ENCODE measurements at regions not wholly inside any gene's neighbourhood (a gene's known extent, or its start where the extent isn't known, plus 50 kb on each side); places are given as distances from the start of the nearest gene placed in this dataset.

DNA sequence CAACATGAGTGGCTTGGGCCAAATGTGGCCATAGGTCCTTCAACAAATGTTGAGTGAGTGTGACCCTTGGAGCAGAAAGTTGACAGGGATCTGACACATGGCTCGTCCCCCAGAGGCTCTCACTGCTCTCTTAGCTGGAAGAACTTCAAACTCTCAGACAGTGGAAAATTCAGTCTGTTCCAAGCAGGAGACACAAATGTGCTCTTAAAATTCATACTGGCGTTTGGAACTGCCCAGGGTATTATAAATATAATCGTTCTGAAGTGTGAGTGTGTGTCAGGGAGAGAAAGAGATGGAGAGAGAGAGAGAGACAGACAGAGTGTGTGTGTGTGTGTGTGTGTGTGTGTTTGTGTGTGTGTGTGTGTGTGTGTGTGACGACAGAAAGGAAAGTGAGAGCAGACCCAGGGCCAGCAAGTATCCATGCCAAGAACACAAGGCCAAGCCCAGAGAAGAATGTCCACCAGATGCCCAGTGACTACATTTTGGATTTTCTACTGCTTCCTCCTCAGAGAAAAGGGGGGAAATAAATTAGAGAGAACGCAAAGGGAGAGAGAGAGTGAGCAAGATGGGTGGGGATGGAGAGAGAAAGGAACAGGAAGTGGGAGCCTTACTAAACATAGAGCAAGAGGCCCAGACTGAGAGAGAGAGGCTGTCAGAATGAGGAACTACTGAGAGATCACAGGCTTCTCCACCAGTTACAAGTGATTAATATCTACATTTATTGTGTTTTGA is 193.6 kb upstream of the NUDT4 start:
- no peak for DNase-seq

DNA sequence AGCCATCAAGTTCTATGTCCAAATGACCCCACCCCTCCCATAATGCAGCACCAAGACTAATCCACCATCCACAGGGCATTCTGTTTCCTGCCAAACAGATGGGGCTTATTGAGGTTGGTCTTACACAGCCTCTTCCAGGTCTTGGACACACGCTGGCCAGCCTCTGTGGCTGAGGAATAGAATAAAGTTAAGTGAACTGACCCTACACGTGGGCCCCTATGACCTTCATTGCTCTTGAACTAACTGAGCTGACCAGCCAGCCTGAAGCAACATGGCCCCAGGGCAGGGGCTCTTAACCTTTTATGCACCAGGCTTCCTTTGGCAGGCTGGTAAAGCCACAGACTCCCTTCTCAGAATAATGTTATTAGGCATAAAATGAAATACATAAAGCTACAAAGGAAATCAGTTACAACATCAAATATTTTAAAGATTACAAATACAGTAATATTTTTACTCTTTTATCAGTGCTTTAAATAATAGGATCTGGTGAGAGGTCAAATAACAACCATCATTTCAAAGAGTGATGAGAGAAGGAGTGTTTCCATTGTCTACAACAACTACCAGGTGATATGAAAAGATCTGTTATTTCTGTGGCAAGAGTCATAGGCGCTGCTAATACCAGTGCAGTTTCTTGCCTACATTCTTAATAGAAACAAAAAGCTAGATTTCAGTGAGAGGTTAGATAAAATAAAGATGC is 192.9 kb upstream of the NUDT4 start:
- DNase-seq = no peak

DNA sequence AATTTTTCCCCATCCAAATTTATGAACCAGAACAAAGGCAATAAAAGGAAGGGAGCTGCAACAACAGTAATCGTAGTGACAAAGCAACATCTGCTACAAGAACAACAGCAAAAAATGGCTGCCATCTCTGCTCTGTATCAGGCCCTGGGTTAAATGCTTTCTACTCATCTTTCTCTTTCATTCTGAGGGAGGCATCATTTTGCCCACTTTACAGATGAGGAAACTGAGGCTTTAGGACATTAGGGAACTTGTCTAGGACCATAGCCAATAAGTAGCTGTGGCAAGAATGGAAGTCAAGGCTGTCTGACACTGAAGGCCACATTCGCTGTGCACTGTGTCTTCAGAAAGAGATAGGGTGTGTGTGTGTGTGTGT is 192.4 kb upstream of the NUDT4 start:
- DNase-seq = no peak

DNA sequence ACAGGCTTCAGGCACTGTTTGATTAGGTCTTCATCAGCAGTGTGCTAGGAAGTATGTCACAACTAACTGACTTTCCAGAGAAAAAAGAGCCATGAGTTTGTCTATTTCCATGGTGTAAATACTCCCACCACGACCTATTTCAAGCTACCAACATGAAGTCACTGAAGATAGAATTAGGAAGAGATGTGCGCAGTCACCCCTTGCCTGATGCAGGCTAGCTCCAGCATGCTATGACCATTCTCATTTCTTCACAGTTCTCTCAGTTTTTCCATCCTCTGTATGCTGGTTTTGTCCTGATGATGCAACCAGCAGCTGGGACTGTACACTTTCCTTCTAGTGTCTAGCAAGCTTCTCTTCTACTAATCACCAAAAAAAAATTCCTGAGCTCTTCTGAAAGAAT is 191.6 kb upstream of the NUDT4 start:
- DNase-seq = no peak

DNA sequence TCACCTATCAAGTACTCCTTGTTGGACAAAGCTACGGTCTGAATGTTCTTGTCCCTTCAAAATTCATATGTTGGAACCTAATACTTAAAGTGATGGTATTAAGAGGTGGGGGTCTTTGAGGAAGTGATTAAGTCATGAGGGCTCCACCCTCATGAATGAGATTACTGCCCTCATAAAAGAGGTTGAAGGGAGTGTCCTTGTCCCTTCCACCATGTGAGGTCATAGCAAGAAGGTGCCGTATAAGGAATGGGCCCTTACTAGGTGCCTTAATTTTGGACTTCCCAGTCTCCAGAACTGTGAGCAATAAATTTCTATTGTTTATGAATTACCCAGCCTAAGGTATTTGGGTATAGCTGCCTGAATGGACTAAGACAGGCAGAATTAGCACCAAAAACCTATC is 191.1 kb upstream of the NUDT4 start:
- no peak for DNase-seq

DNA sequence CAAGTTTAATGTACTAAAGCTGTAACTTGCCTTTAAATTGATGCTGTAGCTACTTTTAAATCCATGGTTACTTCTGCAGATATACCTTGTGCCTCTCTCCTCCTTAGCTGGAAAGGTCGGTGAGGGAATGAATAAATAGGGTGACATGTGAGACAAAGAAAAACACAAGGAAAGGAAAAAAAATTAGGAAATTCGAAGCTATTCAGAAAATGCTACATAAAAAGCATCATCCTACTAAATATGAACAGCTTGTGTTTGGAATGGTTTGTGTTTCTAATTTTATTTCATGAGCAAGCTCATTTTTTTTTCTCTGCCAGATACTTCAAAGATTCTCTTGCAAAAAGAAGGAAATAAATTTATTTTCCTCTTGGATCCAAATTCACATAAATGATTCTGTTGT is 186.3 kb upstream of the NUDT4 start:
- no peak for DNase-seq

DNA sequence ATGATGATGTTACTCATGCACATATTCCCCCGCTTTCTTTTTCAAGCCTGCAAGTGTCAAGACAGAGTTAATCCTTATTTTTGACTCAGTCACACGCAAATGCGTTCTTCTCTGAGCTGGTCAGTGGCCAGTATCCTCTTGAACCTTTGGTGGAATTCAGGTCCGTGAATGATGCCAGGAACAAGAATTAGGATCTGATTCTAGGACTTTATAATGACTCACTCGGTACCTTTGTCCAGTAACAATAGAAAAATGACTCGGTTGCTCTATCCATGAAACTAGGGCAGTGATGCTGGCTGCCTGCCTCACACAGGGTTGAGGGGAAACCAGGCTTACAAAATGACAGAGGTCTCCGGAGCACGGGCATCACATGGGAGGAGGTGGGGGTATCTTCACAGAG is 185.8 kb upstream of the NUDT4 start:
- DNase-seq = no peak

DNA sequence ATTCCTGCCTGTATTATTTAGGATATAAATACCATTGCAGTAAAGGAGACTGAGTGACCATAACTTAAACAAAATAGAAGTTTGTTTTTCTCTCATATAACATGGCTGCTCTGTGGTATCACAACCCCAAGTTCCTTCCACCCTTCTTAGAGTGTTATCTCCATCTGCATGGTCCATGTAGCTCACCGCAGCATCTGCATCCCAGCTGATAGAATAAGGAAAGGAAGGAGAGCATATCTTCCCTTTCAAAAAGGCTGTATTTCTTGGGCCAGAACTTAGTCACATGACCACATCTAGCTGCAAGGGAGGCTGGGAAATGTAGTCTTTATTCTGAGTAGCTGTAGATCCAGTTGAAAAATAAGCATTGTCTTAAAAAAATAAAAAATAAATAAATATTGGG is 184.8 kb upstream of the NUDT4 start:
- no peak for DNase-seq

DNA sequence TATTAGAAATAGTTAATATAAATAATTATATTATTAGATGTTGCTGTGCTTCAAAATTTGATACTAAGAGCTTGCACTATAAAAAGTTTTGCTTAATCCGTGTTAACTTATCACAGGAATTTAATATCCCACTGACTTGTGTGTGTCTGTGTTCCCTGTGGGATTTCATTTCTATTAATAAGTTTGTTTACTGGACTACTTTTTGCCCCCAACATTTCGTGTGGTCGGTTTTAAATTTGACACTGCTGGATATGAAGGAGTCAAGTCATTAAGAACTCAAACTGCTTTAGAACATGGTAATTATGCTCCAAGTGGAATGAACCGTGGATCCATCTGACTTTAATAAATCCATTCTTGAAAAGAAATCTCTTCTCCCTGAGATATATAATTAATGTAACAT is 182.2 kb upstream of the NUDT4 start:
- no peak for DNase-seq

DNA sequence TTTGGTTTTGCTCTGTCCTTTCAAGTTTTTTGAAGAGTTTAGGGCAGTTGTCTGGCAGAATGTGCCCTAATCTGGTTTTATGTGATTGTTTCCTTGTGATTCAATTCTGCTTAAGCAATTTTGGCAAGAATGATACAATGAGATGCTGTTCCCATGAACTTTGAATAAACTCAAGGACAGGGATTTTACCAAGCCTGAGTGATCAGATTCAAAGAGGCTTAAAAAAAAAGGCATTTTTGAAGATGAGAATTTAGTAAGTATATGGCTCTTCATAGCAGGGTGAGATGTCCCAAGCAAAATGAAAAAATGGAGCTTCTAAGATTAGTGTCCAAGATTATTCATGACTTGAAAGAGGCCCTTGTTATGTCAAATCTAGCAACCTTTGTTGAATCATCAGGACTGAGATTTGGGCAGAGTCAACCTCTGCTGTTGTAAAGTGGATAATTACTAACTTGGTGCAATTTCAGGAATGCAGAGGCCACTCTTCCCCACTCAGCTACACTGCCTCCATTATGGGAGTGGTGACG is 180.6 kb upstream of the NUDT4 start:
- DNase-seq = no peak

DNA sequence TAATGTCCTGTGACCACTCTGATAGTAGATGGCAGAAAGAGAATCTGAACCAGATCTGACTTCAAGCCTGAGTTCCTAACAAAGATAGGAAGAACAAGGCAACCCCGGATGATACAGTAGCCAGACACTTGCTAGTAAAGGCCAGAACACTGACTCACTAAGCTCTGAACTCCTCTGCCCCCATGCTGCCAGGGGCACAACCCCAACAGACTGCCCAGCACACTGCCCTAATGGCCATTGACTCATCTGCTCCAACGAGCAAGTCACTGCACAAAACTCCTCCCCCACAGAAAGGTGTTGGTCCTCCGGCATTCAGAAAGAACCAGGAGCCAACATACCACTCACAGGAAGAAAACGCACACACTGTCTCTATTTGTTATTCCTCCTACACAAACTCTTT is 179.6 kb upstream of the NUDT4 start:
- no peak for DNase-seq

DNA sequence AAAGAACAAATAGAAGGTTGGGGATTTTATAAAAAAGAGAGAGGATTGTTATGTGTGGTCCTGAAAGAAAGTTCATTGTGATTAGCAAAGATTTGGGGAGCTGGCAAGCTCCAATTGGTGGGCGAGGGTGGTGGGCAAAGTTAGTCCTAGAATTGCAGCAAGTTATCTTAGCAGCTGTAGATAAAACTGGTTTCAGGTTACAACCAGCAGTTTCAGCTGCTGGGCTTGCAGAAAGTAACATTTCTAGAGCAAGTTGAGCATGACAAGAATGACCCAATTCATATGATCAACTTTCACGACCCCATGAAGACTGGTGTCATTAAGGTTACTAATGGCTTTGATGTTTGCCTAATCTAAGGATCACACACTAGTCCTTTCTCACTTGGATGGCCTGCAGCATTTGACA is 177.9 kb upstream of the NUDT4 start:
- no peak for DNase-seq

DNA sequence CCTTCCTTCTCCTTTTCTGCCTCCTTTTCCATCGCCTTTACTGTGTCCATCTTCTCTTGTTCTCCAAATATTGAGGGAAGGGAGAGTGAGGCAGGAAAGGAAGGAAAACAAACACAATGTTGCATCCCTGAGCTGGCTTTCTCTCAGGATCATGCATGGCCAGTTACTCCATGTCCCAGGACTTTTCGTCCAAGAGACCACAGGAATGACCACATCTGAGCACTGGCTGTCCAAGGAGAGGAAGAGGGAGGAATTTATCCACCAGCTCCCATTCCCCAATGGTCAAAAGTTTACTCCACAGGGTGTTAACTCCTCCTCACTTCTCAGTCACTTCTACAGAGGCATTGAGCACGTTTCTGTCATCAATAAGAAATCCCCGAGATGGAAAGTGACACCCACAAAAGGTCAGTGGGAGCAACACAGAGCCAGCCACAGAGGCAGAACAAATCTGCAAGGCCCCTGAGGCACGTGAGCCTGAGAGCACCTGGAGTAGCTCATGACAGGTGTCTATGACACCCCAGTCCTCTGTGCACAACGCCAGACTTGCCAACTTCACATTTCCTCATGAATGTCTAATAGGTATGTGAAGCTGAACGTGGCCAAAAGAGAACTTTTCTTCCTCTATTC is 177.3 kb upstream of the NUDT4 start:
- DNase-seq = no peak

DNA sequence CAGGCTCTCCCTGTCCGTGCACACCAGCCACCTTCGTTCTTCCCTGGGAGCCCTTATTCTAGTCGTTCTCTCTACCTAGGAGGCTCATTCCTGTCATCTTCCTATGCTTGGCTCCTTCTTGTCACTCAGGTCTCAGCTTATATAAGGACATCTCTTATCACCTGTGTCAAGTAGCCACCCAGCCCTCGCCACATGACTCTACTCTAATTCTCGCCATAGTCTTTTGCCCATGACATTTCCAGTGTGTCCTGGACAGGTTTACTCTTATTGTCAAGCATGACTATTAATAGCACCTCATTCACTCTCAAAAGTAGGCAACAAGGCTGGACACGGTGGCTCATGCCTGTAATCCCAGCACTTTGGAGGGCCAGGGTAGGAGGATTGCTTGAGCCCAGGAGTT is 175.7 kb upstream of the NUDT4 start:
- DNase-seq = no peak

DNA sequence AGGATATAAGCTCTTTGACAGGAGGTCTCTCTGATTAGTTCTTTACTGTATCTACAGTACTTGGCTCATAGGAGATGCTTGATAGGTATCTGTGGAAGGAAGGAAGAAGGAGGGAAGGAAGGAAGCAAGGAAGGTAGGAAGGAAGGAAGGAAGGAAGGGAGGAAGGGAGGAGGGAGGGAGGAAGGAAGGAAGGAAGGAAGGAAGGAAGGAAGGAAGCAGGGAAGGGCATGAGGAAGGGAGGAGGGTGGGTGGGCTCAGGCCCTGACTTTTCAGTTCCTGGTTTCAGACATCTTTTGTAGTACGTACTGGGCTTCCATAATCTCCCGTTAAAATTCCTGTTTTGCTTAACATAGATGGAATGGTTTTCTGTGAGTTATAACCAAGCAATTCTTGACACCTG is 175.0 kb upstream of the NUDT4 start:
- no peak for DNase-seq

DNA sequence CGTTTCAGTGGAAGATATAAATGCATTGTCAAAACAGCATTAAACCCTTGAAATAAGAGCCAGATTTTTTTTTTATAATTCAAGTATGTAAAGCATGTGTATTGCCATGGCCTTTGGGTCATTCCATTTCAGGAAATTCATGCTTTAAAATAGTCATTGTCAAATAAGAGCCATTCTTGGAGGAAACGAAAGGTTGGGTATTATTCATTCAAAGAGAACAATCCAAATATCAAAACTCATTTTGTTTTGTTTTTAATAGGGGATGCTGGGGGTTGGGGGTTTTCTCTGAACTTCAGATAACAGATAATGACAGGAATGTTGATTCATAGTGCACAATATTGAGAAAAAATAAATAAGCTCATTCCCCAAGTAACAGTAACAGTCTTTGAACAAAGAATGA is 174.4 kb upstream of the NUDT4 start:
- no peak for DNase-seq

DNA sequence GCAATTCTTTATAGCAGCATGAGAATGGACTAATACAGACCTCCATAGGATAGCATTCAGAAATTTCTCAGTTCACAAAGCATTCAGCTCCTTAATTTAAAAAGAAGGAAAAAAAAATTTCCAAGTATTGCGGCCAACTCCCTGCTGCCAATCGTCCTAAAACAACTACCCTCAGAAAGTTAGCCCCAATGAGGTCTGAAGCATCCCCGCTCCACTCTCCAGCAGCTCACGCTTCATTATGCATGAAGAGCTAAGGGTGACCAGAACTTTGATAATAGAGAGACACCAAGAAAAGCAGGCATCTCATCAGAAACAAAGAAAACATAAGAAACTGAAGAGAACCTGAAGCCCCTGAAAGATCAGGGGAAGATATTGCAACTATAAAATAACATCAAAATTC is 172.8 kb upstream of the NUDT4 start:
- no peak for DNase-seq

DNA sequence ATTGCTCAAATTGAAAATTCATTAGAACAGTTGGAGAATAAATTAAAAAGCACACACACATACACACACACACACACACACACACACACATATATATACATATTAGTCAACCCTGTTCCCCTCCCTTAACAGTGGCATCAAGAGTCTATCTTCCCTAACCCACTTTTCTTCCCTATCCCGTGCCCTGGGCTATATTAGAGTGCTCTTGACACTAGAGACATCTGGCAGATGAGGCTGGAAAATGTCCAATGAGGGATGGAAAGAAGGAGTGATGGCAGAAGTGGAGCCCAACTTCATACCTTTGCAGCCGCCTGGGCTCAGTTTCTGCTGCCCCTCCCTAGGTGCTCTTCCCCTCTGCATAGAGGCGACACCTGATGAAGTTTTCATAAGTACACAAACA is 172.4 kb upstream of the NUDT4 start:
- no peak for DNase-seq

DNA sequence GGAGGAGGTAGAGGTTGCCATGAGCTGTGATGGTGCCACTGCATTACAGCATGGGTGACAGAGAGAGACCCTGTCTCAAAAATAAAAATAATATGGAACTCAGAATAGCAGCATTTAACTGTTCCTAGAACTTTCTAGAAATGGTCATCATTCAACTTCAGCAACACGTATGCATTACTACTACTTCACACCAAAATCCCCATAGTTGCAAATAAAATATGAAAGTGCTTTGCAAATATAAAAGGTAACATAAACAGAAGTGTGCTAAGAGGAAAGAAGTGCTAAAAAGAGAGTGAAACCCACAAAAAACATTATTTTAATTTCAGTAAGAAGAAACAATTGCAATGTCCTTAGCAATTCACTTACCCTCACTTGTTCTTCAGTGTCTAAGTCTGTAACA is 169.7 kb upstream of the NUDT4 start:
- DNase-seq = no peak

DNA sequence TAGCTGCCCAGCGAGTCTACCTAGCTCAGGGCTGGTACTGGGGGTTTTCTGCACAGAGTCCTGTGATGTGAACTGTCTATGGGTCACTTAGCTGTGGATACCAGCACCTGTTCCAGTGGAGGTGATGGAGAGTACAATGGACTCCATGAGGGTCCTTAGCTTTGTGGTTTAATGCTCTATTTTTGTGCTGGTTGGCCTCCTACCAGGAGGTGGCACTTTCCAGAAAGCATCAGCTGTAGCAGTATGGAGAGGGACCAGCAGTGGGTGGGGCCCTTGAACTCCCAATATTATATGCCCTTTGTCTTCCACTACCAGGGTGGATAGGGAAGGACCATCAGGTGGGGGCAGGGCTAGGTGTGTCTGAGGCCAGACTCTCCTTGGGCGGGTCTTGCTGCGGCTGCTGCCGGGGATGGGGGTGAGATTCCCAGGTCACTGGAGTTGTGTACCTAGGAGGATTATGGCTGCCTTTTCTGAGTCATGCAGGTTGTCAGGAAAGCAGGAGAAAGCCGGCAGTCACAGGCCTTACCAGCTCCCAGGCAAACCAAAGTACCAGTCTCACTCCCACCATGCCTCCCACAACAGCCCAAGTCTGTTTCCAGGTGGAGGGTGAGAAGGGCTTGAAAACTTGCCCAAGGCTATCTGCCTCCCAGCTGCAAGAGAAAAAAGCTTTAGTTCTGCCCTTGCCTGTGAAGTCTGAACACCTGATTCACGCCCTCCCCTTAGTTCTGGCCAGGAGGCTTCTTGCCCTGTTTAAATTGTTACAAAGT is 163.0 kb upstream of the NUDT4 start:
- no peak for DNase-seq

DNA sequence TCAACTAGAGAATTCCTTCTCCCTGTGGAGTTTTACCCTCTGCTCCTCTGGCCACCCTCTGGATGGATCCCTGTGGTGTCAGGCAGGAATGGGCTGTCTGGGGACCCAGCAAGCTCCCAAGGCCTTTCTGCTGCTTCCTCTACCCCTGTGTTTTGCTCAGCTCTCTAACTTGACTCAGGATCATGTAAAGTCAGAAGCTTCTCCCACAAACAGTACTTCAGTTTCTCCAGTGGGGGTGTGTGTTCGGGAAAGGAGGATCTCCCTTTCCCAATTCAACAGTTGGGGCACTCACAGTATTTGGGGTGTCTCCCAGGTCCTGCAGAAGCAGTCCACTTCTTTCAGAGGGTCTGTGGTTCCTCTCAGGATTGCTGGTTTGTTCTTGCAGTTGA is 162.4 kb upstream of the NUDT4 start:
- no peak for DNase-seq

DNA sequence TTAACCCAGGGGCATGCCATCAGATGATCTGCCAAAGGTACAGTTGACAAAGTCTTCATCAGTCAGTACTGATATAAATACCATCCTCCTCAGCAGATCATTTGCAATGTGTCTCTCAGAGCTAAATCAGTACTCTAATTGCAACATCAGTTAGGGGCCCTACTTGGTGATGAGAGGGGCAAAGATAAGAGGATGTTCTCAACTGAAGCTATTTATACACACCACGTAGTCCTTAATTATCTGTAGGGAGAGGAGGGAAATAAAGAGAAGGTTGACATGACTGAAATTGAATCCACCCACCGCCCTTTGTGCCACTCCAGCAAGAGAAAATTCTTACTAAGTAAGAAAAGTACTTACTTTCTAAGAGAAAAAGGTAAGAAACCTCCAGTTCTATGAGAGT is 157.8 kb upstream of the NUDT4 start:
- DNase-seq = no peak

DNA sequence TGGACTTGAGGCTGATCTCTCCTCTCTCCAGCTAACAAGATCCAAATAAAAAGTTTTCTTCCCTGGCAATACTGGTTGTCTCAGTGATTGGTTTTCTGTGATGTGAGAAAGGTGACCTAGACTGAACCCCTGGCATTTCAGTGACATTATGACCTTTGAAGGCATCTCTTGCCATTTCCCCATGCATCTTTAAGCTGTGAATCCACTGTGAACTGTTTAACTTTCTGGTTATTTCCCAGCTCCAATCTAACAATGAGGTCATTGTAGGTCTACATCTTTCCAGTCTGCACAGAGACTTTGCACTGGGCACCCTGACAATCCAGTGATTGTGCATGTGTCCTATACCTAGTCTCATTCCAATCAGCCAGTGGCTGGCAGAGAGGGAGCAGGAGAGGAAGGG is 155.9 kb upstream of the NUDT4 start:
- DNase-seq = no peak

Measured in stimulated activated CD4-positive, alpha-beta T cell treated with anti-CD3 and anti-CD28 coated beads, Interleukin-4, amount 100 ng/mL, for 24 hours (primary cell).